GM19328 (cell line): ENCODE measurements at regions not wholly inside any gene's neighbourhood (a gene's known extent, or its start where the extent isn't known, plus 50 kb on each side); places are given as distances from the start of the nearest gene placed in this dataset.

Experiments
- ATAC-seq: cut with Tn5 transposase; IDR thresholded peaks from one replicate; pipeline ENCODE4 v1.9.1; 2021; ENCODE audit warnings: mild to moderate bottlenecking, moderate library complexity; ENCODE audit not compliant: unreplicated experiment

- no peak for ATAC-seq
These were observed 92.2 kb downstream of the MRPL36 start for GRCh38 chr5:1707467-1707866.

DNA sequence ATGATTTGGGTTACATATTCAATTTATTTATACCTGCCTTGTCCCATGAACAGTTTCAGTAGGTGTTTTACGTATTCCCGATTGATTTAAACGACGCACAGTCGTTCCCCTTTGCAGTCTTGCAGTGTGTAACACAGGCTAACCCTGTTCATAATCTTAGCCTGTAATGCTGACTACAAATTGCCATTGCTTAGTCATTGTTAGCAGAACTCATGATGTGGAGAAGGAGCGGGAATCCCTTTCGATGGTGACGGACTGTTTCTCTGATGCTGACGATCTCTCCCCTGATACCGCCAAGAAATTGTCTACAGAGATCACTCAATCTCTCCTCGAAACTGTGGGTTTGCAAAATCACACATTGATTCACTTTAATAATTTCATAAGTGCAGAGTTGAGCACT, 93.2 kb downstream of the MRPL36 start:
- no peak for ATAC-seq

- ATAC-seq = no peak
These were observed 93.6 kb downstream of the MRPL36 start for GRCh38 chr5:1706021-1706420.

DNA sequence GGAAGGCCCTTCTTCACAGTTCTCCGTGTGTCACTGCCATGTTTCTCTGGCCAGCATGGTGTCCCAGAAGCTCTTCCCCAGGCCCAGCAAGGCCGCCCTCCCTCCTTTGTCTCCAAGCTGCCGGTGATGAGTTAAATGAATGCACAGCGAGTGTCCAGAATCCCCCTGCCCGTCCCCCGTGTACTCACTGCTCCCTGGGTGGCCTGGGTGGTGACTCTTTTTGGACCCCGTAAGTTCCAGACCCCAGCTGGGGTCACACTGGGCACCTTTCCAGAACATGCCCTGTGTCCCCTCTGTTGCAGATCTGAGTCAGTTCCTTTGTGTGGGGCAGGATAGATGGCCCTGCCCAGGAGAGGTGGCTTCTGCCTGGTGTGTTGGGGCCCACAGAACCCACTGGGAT, 95.0 kb downstream of the MRPL36 start:
- ATAC-seq = no peak

DNA sequence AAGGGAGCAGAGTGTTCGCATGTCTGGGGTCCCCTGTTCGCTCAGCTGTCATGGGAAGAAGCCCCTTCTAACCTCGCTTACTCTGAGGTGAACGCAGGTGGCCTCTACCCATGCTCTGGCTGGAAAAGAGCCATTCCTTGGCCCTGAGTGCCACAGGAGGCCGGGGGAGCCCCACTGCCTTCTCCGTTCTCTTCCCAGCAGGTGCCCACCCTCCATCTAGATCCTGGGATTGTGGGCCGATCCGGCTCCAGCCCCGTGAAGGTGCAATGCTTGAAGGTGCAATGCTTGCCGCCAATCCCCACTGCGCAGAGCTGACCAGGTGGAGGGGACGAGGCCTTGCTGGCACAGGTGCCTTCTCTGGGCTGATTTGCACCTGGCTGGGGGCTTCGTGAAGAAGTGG, 95.4 kb downstream of the MRPL36 start:
- ATAC-seq = no peak

GRCh38 chr5:1703352-1704050, 96.1 kb downstream of the MRPL36 start:
- ATAC-seq = no peak

DNA sequence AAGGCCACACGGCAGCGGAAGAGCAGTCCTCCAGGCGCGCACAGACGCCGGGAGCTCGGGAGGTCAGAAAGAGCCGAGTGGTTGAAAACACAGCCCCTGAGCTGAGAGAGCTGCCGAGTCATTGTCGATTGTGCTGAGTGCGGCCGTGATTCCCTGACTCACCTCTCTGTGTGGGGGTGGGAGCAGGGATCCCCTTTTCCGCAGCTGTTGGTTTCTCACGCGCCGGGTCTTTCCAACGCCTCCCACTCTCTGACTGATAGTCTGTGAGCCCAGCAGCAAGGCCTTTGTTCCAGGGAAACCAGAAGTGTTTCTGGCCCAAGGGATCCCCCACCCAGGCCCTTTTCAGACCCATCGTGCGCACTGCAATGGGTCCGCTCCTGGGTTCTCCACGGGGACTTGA, 97.3 kb downstream of the MRPL36 start:
- no peak for ATAC-seq

DNA sequence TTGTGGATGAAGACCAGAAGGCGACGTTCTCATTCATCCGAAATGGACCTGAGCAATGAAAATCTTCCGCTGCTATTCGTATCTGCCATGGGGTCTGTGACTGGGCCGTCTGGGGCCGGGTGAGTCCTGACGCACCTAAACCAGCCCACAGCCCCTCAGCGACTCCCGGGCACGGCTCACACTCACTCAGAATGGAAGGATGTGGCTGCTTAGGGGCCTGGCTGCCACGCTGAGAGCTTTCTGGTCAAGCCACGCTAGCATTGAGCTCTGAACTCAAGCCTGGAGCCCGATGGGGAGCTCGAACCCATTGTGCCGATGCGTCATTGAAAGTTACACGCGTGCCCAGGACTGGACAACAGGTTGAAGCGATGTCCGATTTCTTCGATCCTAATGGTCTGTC, 97.8 kb downstream of the MRPL36 start:
- ATAC-seq = no peak

- ATAC-seq = no peak
These were observed 98.3 kb downstream of the MRPL36 start for GRCh38 chr5:1701216-1701864.

DNA sequence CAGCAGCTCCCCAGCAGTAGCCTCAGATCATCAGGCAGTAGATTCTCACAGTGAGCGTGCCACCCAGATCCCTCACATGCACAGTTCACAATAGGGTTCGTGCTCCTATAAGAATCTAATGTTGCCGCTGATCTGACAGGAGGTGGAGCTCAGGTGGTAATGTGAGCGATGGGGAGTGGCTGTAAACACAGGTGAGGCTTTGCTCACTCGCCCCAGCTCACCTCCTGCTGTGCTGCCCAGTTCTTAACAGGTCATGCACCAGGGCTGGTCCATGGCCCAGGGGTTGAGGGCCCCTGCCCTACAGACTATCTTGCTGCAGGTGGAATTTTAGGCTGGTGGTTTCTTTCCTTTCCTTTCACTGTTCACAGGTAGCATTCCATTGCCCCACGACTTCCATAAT, 100.2 kb downstream of the MRPL36 start:
- no peak for ATAC-seq

GRCh38 chr5:1698589-1699316, 100.9 kb downstream of the MRPL36 start:
- ATAC-seq = no peak

DNA sequence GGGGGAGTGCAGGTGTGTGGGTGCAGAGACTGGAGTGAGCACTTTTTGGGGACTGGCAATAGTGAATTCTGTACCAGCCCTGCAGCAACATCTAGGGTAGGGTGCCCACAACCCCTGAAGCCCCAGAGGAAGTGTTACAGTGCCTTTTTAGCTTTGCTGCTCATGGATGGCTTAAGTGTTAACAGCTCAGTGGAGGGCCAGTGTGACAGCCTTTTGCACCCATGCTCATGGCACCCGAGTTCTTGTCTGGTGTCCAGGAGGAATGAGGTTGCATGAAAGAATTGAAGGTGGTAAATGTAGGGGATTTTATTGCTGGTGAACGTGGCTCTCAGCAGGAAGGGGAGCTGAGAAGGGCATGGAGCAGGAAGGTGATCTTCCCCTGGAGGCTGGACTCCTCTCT, 107.3 kb downstream of the MRPL36 start:
- ATAC-seq = no peak

- ATAC-seq = no peak
These were observed 112.2 kb downstream of the MRPL36 start for GRCh38 chr5:1687301-1687970.

- ATAC-seq = no peak
These were observed 113.4 kb downstream of the MRPL36 start for GRCh38 chr5:1686016-1686802.

- ATAC-seq = no peak
These were observed 114.6 kb downstream of the MRPL36 start for GRCh38 chr5:1685066-1685465.

DNA sequence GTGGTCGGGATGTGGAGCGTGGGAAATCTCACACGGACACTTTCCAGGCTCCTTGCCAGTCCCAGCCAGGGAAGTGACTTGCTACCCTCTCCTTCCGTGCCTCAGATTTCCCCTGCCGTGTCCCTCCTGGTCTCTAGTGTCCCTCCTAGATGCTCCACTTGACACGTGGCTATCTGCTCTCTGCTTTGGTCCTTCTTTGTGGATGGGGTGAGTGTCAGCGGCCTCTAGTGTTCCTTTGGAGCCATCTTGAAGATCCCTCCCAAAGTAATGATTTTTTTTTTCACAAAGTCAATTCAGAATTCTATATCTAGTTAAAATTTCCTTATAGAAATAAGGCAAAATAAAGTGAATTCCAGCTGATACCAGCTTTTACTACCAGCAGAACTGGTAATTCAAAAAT, 117.7 kb downstream of the MRPL36 start:
- no peak for ATAC-seq

- ATAC-seq = no peak
These were observed 126.5 kb downstream of the MRPL36 start for GRCh38 chr5:1673042-1673677.

DNA sequence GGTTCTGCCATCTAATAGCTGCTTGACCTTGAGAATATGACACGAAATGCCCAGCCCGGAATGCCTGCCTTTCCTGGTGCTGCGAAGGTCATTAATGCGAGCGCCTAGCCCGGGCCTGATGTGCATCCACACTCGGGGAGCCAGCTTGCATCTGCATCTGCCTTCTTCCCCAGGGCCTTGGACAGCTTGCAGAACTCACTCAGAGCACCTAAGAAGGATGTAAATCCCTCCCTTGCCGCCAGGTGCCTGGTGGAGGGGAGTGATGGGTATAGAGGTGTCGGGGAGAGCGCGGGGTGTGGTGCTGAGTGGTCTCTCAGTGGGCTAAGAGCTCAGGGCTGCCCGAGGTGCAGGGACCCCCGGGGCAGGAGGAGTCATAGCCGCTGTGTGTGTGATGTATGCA, 127.2 kb downstream of the MRPL36 start:
- no peak for ATAC-seq

- no peak for ATAC-seq
These were observed 128.3 kb downstream of the MRPL36 start for GRCh38 chr5:1671351-1671750.

- ATAC-seq = no peak
These were observed 129.3 kb downstream of the MRPL36 start for GRCh38 chr5:1670351-1670750.
